T-cell (primary cell): ENCODE measurements at regions not wholly inside any gene's neighbourhood (a gene's known extent, or its start where the extent isn't known, plus 50 kb on each side); places are given as distances from the start of the nearest gene placed in this dataset.

Source experiments
- ATAC-seq, 4 experiments: fragments of 200-7000 bp in 3 of 4; fragments of 150-1000 bp in 1 of 4; cut with Tn5 transposase; replicated peaks in 1 of 4; 1 replicate in 3 of 4; 2 replicates in 1 of 4; pipeline ENCODE4 v1.10.0; 2021; ENCODE audit warnings: moderate library complexity in 3 of 4, mild to moderate bottlenecking in 2 of 4, moderate number of reproducible peaks in 1 of 4
- CTCF ChIA-PET, 2 donors: fragments of 300-600 bp; sonication (Branson Sonifier 250); formaldehyde crosslinking; loops; one replicate each; lab custom pipeline; 2022; ENCODE audit warnings: antibody characterized with exemption in 2 of 2; lab: Charles Lee
- POLR2A ChIA-PET, 2 donors: fragments of 300-600 bp; sonication (Branson Sonifier 250); formaldehyde crosslinking; loops; one replicate each; lab custom pipeline; 2022; ENCODE audit warnings: antibody characterized with exemption in 2 of 2; lab: Charles Lee
- DNase-seq, 35 experiments: peaks; one replicate each; pipeline versions ENCODE4 v3.0.0 to v3.0.0-alpha.2; 2013 to 2023
- H3K27ac ChIP-seq: one replicate; pipeline ENCODE4 v1.5.1; 2013; ENCODE audit warnings: low read length
- H3K27me3 ChIP-seq, 2 experiments: replicated peaks in 1 of 2; 1 replicate in 1 of 2; 2 replicates in 1 of 2; pipeline versions ENCODE4 v1.6.1 to v1.7.0; 2013; ENCODE audit warnings: low read length in 1 of 2, mixed read lengths in 1 of 2; ENCODE audit not compliant: control insufficient read depth in 2 of 2, insufficient read depth in 2 of 2; ENCODE audit errors: extremely low read depth in 1 of 2
- H3K36me3 ChIP-seq, 2 donors: 1 replicate in 1 of 2; 2 replicates in 1 of 2; pipeline versions ENCODE4 v1.6.1 to v1.7.0; 2013; ENCODE audit warnings: low read length in 1 of 2; ENCODE audit not compliant: control insufficient read depth in 2 of 2, insufficient read depth in 1 of 2; ENCODE audit errors: extremely low read depth in 1 of 2
- H3K4me1 ChIP-seq, 2 experiments: 1 replicate in 1 of 2; 2 replicates in 1 of 2; pipeline versions ENCODE4 v1.6.1 to v1.7.0; 2013; ENCODE audit warnings: low read length in 2 of 2, mixed read lengths in 1 of 2; ENCODE audit not compliant: insufficient read depth in 2 of 2, control insufficient read depth in 1 of 2; ENCODE audit errors: extremely low read depth in 1 of 2
- H3K4me3 ChIP-seq, 2 donors: 1 replicate in 1 of 2; 2 replicates in 1 of 2; pipeline versions ENCODE4 v1.5.1 to v1.7.0; 2013; ENCODE audit warnings: mild to moderate bottlenecking in 2 of 2, low read length in 1 of 2, moderate library complexity in 1 of 2; ENCODE audit not compliant: control insufficient read depth in 1 of 2; ENCODE audit errors: extremely low read depth in 1 of 2
- H3K9me3 ChIP-seq: 2 replicates; pipeline ENCODE4 v1.7.0; 2013
- H3K27ac Mint-ChIP-seq, 2 donors: one replicate each; pipeline ENCODE4 v1.8.0; 2020 to 2021; ENCODE audit warnings: mild to moderate bottlenecking in 2 of 2, mixed read lengths in 2 of 2
- H3K27me3 Mint-ChIP-seq, 2 donors: one replicate each; pipeline ENCODE4 v1.8.0; 2021 to 2022; ENCODE audit warnings: mixed read lengths in 2 of 2
- H3K36me3 Mint-ChIP-seq: one replicate; pipeline ENCODE4 v1.8.0; 2021; ENCODE audit warnings: mixed read lengths
- H3K4me1 Mint-ChIP-seq, 3 donors: one replicate each; pipeline ENCODE4 v1.8.0; 2020 to 2022; ENCODE audit warnings: mixed read lengths in 3 of 3, mild to moderate bottlenecking in 1 of 3
- H3K4me3 Mint-ChIP-seq, 3 donors: one replicate each; pipeline ENCODE4 v1.8.0; 2020 to 2022; ENCODE audit warnings: mild to moderate bottlenecking in 3 of 3, mixed read lengths in 3 of 3, moderate library complexity in 3 of 3
- H3K9me3 Mint-ChIP-seq, 3 donors: one replicate each; pipeline ENCODE4 v1.8.0; 2020 to 2022; ENCODE audit warnings: mixed read lengths in 3 of 3
- WGBS: methylation state at CpG from one replicate; pipeline ENCODE4 v1.1.5; 2013; ENCODE audit warnings: missing lambda C conversion rate; ENCODE audit not compliant: insufficient coverage; 5-methylcytosine and 5-hydroxymethylcytosine counted together

DNA sequence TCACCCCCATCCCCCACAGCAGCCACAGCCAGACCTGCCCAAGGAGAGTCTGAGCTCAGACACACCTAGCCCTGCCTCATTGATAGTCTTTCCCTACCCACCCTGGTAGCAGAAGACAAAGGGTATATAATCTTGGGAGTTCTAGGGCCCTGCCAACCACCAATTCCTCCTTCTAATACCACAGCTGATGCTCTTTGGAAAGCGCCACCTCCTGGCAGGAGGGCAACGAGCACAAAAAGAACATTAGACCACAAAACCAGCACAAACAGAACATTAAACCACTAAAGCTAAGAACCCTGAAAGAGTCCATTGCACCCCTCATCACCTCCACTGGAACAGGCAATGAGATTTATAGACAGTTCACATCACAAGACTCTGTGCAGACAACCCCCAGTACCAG is 195.8 kb upstream of the FUT9 start:
- Mint-ChIP-seq H3K9me3 (peaks cover 5 to 7% (median 7%) of the 10 kb centered on the region in 3 donors), H3K4me3 (no peak overlapping the region), H3K36me3 (no peaks in the 10 kb centered on the region), H3K27ac (no peak overlapping the region), H3K4me1 (no peaks in the 10 kb centered on the region), H3K27me3 (no peaks in the 10 kb centered on the region)
- Histone ChIP-seq H3K27ac (no peak overlapping the region), H3K36me3 (no peaks in the 10 kb centered on the region), H3K9me3 (no peaks in the 10 kb centered on the region), H3K4me1 (no peaks in the 10 kb centered on the region), H3K27me3 (no peaks in the 10 kb centered on the region), H3K4me3 (no peak overlapping the region)
- DNase-seq (no peak), ATAC-seq (no peak)
- WGBS: 71% methylated on average over 2 of the region's 2 CpGs
- CTCF ChIA-PET: no interaction called here
- POLR2A ChIA-PET: no interaction called here

- DNase-seq (no peak), ATAC-seq (no peak)
- Histone ChIP-seq H3K9me3 (no peaks in the 10 kb centered on the region), H3K27ac (no peak overlapping the region), H3K4me3 (no peak overlapping the region), H3K36me3 (no peaks in the 10 kb centered on the region), H3K27me3 (no peaks in the 10 kb centered on the region), H3K4me1 (no peaks in the 10 kb centered on the region)
- POLR2A ChIA-PET: no interaction called here
- H3K36me3 Mint-ChIP-seq: no peaks in the 10 kb centered on the region
- no CpG with 5 or more reads among the region's 3 CpGs for WGBS
- peaks cover 0 to 6% (median 3%) of the 10 kb centered on the region in 3 donors for H3K9me3 Mint-ChIP-seq
- no peaks in the 10 kb centered on the region for H3K27me3 Mint-ChIP-seq
- CTCF ChIA-PET: interaction anchor here in 1 of 2 donors (0.6 kb wide), 1 partner anchor 37 kb away, joined by 3 read pairs; no protein-coding TSS in a partner anchor
- no peak overlapping the region for H3K27ac Mint-ChIP-seq
- no peak overlapping the region for H3K4me3 Mint-ChIP-seq
- no peaks in the 10 kb centered on the region for H3K4me1 Mint-ChIP-seq
Measured at GRCh38 chr6:95830859-95831557, 184.8 kb upstream of the FUT9 start.

- no peak overlapping the region for H3K27ac Mint-ChIP-seq
- H3K36me3 Mint-ChIP-seq: no peaks in the 10 kb centered on the region
- Histone ChIP-seq H3K36me3 (no peaks in the 10 kb centered on the region), H3K27ac (no peak overlapping the region), H3K4me3 (no peak overlapping the region), H3K9me3 (no peaks in the 10 kb centered on the region), H3K4me1 (no peaks in the 10 kb centered on the region), H3K27me3 (no peaks in the 10 kb centered on the region)
- ATAC-seq (no peak), DNase-seq (no peak)
- POLR2A ChIA-PET: no interaction called here
- CTCF ChIA-PET: no interaction called here
- no peaks in the 10 kb centered on the region for H3K27me3 Mint-ChIP-seq
- no peaks in the 10 kb centered on the region for H3K9me3 Mint-ChIP-seq
- H3K4me3 Mint-ChIP-seq: no peak overlapping the region
- H3K4me1 Mint-ChIP-seq: no peaks in the 10 kb centered on the region
Measured at GRCh38 chr6:95837890-95838289, 177.9 kb upstream of the FUT9 start.

DNA sequence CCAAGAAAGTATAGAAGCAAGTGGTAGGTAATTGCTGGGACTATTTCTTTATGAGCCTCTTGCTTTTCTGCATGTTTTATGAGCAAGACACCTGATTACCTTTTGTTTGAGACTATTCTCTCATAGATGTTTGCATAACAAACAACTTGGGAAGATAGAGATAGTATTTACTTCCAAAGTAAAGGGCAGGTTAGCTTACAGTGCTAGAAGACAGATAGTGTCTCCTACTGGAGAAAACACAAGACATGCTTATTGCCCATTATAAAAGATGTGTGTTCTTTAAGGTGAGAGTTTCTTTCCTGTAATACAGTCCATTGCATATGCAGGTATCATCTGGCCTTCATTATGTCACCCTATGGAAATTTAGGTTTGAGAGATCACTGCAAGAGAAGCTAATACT is 174.2 kb upstream of the FUT9 start:
- Histone ChIP-seq H3K36me3 (no peaks in the 10 kb centered on the region), H3K9me3 (no peaks in the 10 kb centered on the region), H3K27me3 (no peaks in the 10 kb centered on the region), H3K4me1 (no peaks in the 10 kb centered on the region), H3K4me3 (no peak overlapping the region), H3K27ac (no peak overlapping the region)
- ChIA-PET CTCF (no interaction called here), POLR2A (no interaction called here)
- Mint-ChIP-seq H3K9me3 (no peaks in the 10 kb centered on the region), H3K4me3 (no peak overlapping the region), H3K4me1 (no peaks in the 10 kb centered on the region), H3K36me3 (no peaks in the 10 kb centered on the region), H3K27ac (no peak overlapping the region), H3K27me3 (no peaks in the 10 kb centered on the region)
- DNase-seq: no peak
- no peak for ATAC-seq

DNA sequence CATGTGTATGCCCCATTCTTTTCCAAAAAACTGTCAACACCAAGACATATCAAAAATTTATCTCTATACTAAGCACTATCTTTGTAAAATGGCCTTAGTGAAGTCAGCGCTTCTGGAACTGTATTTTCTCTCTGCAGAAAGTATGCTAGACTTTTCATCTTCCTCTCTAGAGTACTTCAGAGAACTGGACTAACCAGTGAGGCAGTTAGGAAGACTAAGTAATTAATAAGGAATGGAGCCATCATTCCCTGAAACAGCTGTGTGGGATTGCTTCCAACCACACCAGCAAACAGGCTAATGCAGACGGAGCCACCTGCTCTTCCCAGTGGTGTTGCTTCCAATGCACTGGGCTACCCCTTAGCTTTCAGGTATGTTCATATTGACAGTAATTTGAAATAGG is 169.1 kb upstream of the FUT9 start:
- no peak overlapping the region for H3K27ac Mint-ChIP-seq
- H3K4me3 ChIP-seq: no peak overlapping the region
- H3K4me1 ChIP-seq: no peaks in the 10 kb centered on the region
- H3K9me3 ChIP-seq: no peaks in the 10 kb centered on the region
- no peaks in the 10 kb centered on the region for H3K27me3 Mint-ChIP-seq
- H3K4me3 Mint-ChIP-seq: no peak overlapping the region
- H3K27me3 ChIP-seq: no peaks in the 10 kb centered on the region
- no peaks in the 10 kb centered on the region for H3K36me3 ChIP-seq
- no peak overlapping the region for H3K27ac ChIP-seq
- ChIA-PET CTCF (no interaction called here), POLR2A (no interaction called here)
- DNase-seq (no peak), ATAC-seq (no peak)
- H3K9me3 Mint-ChIP-seq: no peaks in the 10 kb centered on the region
- no CpG with 5 or more reads among the region's 2 CpGs for WGBS
- H3K36me3 Mint-ChIP-seq: no peaks in the 10 kb centered on the region
- no peaks in the 10 kb centered on the region for H3K4me1 Mint-ChIP-seq

GRCh38 chr6:95847061-95847460 is 168.7 kb upstream of the FUT9 start:
- ATAC-seq: no peak
- 100% methylated on average over 1 of the region's 3 CpGs for WGBS
- no peaks in the 10 kb centered on the region for H3K27me3 Mint-ChIP-seq
- CTCF ChIA-PET: interaction anchor here (0.5 to 0.6 kb wide), 2 partner anchors 19 to 195 kb away, joined by 3 read pairs; no protein-coding TSS in a partner anchor
- no peaks in the 10 kb centered on the region for H3K4me1 Mint-ChIP-seq
- H3K4me3 Mint-ChIP-seq: no peak overlapping the region
- Histone ChIP-seq H3K36me3 (no peaks in the 10 kb centered on the region), H3K9me3 (no peaks in the 10 kb centered on the region), H3K4me1 (no peaks in the 10 kb centered on the region), H3K4me3 (no peak overlapping the region), H3K27ac (no peak overlapping the region), H3K27me3 (no peaks in the 10 kb centered on the region)
- POLR2A ChIA-PET: no interaction called here
- H3K9me3 Mint-ChIP-seq: no peaks in the 10 kb centered on the region
- no peaks in the 10 kb centered on the region for H3K36me3 Mint-ChIP-seq
- DNase-seq: no peak
- H3K27ac Mint-ChIP-seq: no peak overlapping the region

GRCh38 chr6:95848717-95849116 is 167.1 kb upstream of the FUT9 start:
- ATAC-seq: no peak
- Histone ChIP-seq H3K9me3 (no peaks in the 10 kb centered on the region), H3K27ac (no peak overlapping the region), H3K36me3 (no peaks in the 10 kb centered on the region), H3K27me3 (no peaks in the 10 kb centered on the region), H3K4me3 (no peak overlapping the region), H3K4me1 (no peaks in the 10 kb centered on the region)
- no peak overlapping the region for H3K27ac Mint-ChIP-seq
- H3K27me3 Mint-ChIP-seq: no peaks in the 10 kb centered on the region
- POLR2A ChIA-PET: no interaction called here
- H3K4me3 Mint-ChIP-seq: no peak overlapping the region
- 84% methylated on average over 7 of the region's 8 CpGs for WGBS
- H3K4me1 Mint-ChIP-seq: no peaks in the 10 kb centered on the region
- H3K36me3 Mint-ChIP-seq: no peaks in the 10 kb centered on the region
- peaks cover 0 to 3% (median 0%) of the 10 kb centered on the region in 3 donors for H3K9me3 Mint-ChIP-seq
- CTCF ChIA-PET: no interaction called here
- DNase-seq: no peak
